Breast epithelium (tissue), 4 donors: ENCODE measurements at regions not wholly inside any gene's neighbourhood (a gene's known extent, or its start where the extent isn't known, plus 50 kb on each side); places are given as distances from the start of the nearest gene placed in this dataset.

Experiments
- DNase-seq, 2 donors: peaks; one replicate each; pipeline ENCODE4 v3.0.0-alpha.2; 2019; ENCODE audit warnings: low spot score in 2 of 2
- H3K27ac ChIP-seq, 2 donors: fragments of 200-600 bp; sonication (generic) in 1 of 2; one replicate each; pipeline ENCODE4 v1.5.1; 2016 to 2019; ENCODE audit warnings: mild to moderate bottlenecking in 1 of 2
- H3K27me3 ChIP-seq, 2 donors: fragments of 200-600 bp; sonication (generic) in 1 of 2; one replicate each; pipeline versions ENCODE4 v1.5.1 to v1.6.0; 2017 to 2019; ENCODE audit warnings: control low read depth in 1 of 2, mild to moderate bottlenecking in 1 of 2
- H3K36me3 ChIP-seq: fragments of 200-600 bp; one replicate; pipeline ENCODE4 v1.5.1; 2019
- H3K4me1 ChIP-seq, 2 donors: fragments of 200-600 bp; sonication (generic); one replicate each; pipeline ENCODE4 v1.5.1; 2016 to 2019; ENCODE audit warnings: control low read depth in 1 of 2
- H3K4me3 ChIP-seq, 3 donors: fragments of 200-600 bp; sonication (generic); 1 replicate in 2 of 3; 2 replicates in 1 of 3; pipeline ENCODE4 v1.5.1; 2016 to 2019; ENCODE audit warnings: mild to moderate bottlenecking in 3 of 3, moderate library complexity in 2 of 3
- H3K9me3 ChIP-seq, 2 donors: fragments of 200-600 bp; sonication (generic) in 1 of 2; one replicate each; pipeline ENCODE4 v1.5.1; 2016 to 2019; ENCODE audit warnings: control low read depth in 1 of 2
- POLR2A ChIP-seq: fragments of 450-650 bp; IDR thresholded peaks from one replicate; pipeline ENCODE4 v1.6.1; 2016; ENCODE audit warnings: antibody characterized with exemption, mild to moderate bottlenecking, moderate library complexity
- POLR2AphosphoS5 ChIP-seq, 3 donors: sonication (generic); formaldehyde crosslinking; IDR thresholded peaks; one replicate each; pipeline ENCODE4 v1.6.1; 2017; ENCODE audit warnings: antibody characterized with exemption in 3 of 3
- intact Hi-C: fragments of 100-400 bp; cut with DNase I; formaldehyde crosslinking; loops from one replicate; pipeline ENCODE4 v1.15.1; 2023; ENCODE audit warnings: low total_unique reads
- TF ChIP-seq, protein P1 (sequence below), 3 donors: fragments of 450-650 bp; IDR thresholded peaks; one replicate each; pipeline ENCODE4 v1.5.1; 2016 to 2017; ENCODE audit warnings: antibody characterized with exemption in 3 of 3, mild to moderate bottlenecking in 3 of 3, moderate library complexity in 3 of 3

DNA sequence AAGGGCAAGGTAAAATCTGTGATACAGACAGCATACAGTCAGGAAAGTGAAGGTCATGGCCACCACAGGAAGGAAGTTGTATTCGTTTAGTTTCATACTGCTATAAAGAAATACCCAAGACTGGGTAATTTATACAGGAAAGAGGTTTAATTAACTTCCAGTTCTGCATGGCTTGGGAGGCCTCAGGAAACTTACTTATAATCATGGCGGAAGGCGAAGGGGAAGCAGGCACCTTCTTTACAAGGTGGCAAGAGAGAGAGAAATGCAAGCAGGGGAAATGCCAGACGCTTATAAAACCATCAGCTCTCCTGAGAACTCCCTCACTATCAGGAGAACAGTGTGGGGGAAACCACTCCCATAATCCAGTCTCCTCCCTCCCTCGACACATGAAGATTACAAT lies 353.7 kb upstream of the SEMA6D start:
- H3K27ac ChIP-seq: no peak overlapping the region
- H3K4me1 ChIP-seq: no peaks in the 10 kb centered on the region
- no peak for DNase-seq
- no peaks in the 10 kb centered on the region for H3K36me3 ChIP-seq
- intact Hi-C loops: no loop called here
- H3K27me3 ChIP-seq: no peaks in the 10 kb centered on the region
- no peaks in the 10 kb centered on the region for H3K9me3 ChIP-seq
- TF ChIP-seq POLR2A (no peak), POLR2AphosphoS5 (IDR thresholded peaks at IDR 0.05) (no peak)
- TF ChIP-seq, protein P1, sequence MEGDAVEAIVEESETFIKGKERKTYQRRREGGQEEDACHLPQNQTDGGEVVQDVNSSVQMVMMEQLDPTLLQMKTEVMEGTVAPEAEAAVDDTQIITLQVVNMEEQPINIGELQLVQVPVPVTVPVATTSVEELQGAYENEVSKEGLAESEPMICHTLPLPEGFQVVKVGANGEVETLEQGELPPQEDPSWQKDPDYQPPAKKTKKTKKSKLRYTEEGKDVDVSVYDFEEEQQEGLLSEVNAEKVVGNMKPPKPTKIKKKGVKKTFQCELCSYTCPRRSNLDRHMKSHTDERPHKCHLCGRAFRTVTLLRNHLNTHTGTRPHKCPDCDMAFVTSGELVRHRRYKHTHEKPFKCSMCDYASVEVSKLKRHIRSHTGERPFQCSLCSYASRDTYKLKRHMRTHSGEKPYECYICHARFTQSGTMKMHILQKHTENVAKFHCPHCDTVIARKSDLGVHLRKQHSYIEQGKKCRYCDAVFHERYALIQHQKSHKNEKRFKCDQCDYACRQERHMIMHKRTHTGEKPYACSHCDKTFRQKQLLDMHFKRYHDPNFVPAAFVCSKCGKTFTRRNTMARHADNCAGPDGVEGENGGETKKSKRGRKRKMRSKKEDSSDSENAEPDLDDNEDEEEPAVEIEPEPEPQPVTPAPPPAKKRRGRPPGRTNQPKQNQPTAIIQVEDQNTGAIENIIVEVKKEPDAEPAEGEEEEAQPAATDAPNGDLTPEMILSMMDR (IDR thresholded peaks at IDR 0.05): no peak
- H3K4me3 ChIP-seq: no peak overlapping the region

DNA sequence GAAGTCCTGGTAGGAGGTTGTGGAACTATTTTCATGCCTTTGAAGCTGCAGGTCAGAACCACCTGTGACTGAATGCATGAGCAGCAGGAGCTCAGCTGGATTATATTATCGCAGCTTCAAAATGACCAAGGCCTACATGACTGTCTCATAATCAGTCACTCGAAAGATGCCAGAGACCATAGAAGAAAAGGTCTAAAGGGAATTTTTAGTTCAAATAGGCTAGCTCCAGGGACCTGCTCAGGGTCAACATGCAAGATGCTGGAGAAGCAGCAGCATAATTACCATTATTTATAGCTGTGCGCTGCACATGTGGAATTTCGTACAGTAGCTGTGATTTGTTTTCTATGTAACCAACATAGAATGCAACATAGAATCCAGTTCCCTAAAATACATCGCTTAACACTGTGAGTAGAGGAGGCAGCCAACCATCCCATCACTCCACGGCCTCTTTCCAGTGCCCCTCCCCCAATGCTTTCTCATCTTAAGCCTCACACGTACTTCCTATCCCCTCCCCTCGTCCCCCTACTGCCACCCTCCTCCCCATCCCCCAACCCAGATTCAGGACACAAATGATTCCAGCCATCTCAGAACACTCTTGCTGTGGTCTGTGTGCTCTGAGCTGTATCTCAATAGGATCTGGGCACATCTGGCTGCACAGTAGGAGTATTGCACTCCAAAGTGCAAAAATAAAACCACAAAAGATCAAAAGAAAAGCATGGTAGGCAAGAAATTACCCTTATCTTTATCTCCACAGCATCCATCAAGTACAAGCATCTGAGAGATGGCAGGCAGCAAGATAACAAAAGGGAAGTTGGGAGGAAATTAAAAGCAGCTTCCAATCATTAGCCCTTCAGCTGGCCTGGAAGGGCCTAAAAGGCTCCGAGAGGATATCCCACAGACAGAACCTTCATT lies 352.8 kb upstream of the SEMA6D start:
- intact Hi-C loops: no loop called here
- TF ChIP-seq, protein P1 (IDR thresholded peaks at IDR 0.05): no peak
- no peak for TF ChIP-seq POLR2AphosphoS5 (IDR thresholded peaks at IDR 0.05)
- no peak for TF ChIP-seq POLR2A
- no peak overlapping the region for H3K27ac ChIP-seq
- no peak overlapping the region for H3K4me3 ChIP-seq
- no peaks in the 10 kb centered on the region for H3K9me3 ChIP-seq
- H3K27me3 ChIP-seq: no peaks in the 10 kb centered on the region
- DNase-seq: no peak
- H3K4me1 ChIP-seq: no peaks in the 10 kb centered on the region
- no peaks in the 10 kb centered on the region for H3K36me3 ChIP-seq

DNA sequence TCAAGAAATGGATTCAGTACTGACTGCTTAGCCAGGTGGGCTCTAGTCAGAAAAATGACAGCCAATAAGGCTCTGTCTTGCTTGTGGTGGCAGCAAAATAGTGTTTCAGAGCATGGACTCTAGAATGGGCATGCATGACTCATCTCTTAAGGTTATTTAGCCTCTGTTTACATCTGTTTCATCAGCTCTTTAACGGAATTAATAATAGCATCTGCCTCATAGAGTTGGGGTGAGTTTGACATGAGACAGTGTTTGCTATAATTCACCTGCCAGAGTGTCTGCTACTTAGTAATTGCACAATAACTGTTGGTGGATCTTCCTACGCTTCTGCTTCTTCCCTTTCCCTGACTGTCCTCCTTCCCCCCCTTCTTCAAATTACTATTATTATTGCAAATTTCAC lies 350.4 kb upstream of the SEMA6D start:
- Histone ChIP-seq H3K4me3 (no peak overlapping the region), H3K27ac (no peak overlapping the region), H3K9me3 (no peaks in the 10 kb centered on the region), H3K4me1 (no peaks in the 10 kb centered on the region), H3K36me3 (no peaks in the 10 kb centered on the region), H3K27me3 (no peaks in the 10 kb centered on the region)
- intact Hi-C loops: no loop called here
- TF ChIP-seq, protein P1 (IDR thresholded peaks at IDR 0.05): no peak
- TF ChIP-seq POLR2A: no peak
- no peak for TF ChIP-seq POLR2AphosphoS5 (IDR thresholded peaks at IDR 0.05)
- DNase-seq: no peak

DNA sequence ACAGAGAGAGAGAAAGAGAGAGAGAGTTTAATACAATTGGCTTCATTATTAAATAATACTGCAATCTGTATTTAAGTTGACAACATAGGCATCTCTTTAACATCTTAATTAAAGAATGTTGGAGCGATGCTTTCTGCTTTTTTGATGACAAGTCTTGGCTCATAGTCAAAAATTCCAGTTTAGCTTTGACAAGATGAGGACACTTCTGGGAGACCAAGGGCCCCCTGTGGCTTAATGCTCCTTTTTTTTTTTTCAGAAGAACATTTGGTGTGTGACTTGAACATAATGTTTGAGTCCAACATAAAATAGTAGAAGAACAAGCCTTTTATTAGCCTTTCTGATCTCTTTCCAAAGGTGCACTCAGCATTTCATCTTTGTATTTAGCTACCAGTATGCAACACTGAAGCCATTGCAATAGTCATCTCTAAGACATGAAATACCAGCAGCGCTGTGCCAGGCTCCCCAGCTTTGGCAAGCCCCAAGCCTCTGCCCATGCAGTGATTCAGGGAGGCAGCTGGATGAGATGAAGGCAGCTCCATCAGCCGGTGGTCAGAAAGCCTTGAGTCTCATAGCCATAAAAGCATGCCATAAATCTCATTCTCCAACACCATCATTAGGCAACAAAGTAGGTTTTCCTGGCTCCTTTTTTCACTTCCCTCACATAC lies 349.4 kb upstream of the SEMA6D start:
- Histone ChIP-seq H3K9me3 (no peaks in the 10 kb centered on the region), H3K4me1 (no peaks in the 10 kb centered on the region), H3K36me3 (no peaks in the 10 kb centered on the region), H3K27me3 (no peaks in the 10 kb centered on the region), H3K4me3 (no peak overlapping the region), H3K27ac (no peak overlapping the region)
- intact Hi-C loops: no loop called here
- TF ChIP-seq, protein P1 (IDR thresholded peaks at IDR 0.05): no peak
- no peak for TF ChIP-seq POLR2A
- TF ChIP-seq POLR2AphosphoS5 (IDR thresholded peaks at IDR 0.05): no peak
- no peak for DNase-seq

DNA sequence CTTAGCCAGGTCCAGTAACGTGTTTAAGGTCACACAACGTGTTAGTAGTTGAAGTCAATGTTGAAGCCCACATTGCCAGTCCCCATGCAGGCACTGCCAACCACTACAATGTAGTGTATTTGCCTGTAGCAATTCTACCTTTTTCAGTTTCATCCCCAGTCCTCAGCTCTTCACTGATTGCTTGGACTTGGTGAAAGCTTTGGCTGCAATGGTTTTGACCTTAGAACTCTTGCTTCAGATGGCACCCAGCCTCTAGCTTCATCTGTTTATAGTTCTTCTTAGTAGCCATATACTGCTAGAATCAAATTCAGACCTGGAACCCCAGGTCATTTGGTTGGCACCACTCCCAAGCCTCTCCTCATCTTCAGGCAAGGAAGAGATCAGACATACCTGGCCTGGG lies 345.4 kb upstream of the SEMA6D start:
- no peaks in the 10 kb centered on the region for H3K9me3 ChIP-seq
- H3K27me3 ChIP-seq: no peaks in the 10 kb centered on the region
- H3K36me3 ChIP-seq: no peaks in the 10 kb centered on the region
- H3K4me1 ChIP-seq: no peaks in the 10 kb centered on the region
- no peak for TF ChIP-seq POLR2A
- TF ChIP-seq, protein P1 (IDR thresholded peaks at IDR 0.05): no peak
- TF ChIP-seq POLR2AphosphoS5 (IDR thresholded peaks at IDR 0.05): no peak
- H3K27ac ChIP-seq: no peak overlapping the region
- DNase-seq: no peak
- intact Hi-C loops: no loop called here
- no peak overlapping the region for H3K4me3 ChIP-seq
